GM18520 (cell line): ENCODE measurements at regions not wholly inside any gene's neighbourhood (a gene's known extent, or its start where the extent isn't known, plus 50 kb on each side); places are given as distances from the start of the nearest gene placed in this dataset.

ENCODE experiments used
- ATAC-seq: cut with Tn5 transposase; IDR thresholded peaks from one replicate; pipeline ENCODE4 v1.9.1; 2021; ENCODE audit not compliant: unreplicated experiment

DNA sequence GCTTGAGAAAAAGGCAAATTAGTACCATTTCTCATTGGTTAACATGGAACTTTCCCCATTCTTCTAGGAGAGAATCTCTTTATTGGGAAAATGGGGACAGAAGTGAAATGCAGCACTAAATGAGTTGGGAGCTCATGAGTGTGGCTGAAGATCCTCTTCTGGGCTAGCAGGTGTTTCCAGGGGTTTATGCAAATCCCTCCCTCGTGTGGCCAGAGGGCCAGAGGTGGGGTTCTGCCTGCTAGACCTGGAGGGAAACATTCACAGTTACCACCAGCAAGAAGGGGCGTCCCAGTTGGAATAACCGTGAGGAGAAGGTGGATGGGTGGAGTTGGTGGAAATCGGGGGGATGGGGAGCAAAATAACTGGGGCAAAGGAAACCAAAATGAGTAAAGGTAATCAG is 235.9 kb downstream of the KLF6 start:
- ATAC-seq: no peak

DNA sequence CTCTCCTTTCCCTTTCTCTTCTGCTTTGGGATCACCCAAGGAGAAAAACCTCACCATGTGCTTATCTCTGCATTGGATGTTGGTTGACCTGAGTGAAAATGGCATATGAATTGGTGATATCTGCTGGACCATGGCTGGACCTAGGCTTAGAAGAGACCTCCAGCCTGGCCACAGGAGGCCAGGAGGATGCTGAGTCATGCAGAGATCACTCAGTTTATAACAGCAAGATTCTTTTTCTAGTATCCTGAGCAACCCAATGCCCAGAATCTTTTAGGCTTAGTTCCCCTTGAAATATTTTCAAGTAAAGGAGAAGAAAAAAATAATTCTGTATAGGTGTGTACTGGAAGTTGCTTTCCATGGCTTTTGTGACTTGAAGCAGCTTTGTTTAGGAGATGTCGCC is 236.3 kb downstream of the KLF6 start:
- no peak for ATAC-seq

DNA sequence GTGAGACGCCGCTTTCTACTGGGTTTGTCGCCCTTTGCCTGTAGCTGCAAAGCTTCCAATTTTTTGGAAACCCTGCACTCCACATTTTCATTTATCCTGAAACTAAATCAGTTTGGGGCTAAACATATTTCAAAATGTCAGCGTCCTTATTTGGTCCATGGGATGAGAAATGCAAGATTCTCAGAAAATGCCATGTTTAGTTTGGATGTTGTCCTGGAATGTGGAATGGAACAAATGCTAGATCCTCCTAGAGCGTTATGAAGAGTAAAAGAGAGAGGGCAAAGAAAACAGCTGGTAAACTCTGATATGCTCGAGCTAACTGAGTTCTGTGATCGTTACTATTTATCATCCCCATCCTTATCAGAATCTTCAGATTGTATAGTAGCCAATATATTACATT is 236.9 kb downstream of the KLF6 start:
- no peak for ATAC-seq

DNA sequence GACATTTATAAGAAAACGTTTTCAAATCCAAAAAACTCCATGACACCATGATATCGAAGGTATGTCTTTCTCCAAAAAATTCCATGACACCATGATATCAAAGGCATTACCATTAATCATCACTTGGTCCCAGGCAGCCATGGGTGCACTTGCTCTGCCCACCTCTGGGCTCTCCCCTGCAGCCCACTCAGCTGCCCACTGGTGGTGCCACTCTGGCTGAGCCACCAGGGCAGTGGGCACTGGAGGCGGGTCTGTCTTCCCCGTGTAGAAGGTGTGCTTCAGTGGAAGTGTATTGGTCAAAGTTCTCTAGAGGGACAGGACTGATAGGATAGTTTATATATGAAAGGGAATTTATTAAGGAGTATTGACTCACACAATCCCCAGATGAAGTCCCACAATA is 240.4 kb downstream of the KLF6 start:
- no peak for ATAC-seq

DNA sequence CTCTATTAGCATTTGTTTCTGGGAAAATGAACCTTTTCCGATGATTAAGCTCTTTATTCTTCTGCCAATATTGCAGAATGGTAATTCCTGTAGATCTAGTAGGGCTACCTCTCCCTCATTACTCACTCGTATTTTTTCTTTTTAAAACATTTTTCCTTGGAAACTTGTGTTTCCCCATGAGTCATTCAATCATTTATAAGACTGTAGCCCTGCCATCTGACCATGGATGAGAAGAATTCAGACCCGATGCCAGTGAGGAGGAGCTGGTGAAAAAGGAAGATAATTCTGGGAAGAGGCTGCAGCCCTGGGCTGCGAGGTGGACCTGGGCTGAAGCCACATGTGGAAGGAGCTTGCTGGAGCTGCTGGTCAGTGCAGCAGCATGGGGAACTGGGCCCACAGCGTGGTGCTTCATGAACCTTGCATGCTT is 242.8 kb downstream of the KLF6 start:
- no peak for ATAC-seq

DNA sequence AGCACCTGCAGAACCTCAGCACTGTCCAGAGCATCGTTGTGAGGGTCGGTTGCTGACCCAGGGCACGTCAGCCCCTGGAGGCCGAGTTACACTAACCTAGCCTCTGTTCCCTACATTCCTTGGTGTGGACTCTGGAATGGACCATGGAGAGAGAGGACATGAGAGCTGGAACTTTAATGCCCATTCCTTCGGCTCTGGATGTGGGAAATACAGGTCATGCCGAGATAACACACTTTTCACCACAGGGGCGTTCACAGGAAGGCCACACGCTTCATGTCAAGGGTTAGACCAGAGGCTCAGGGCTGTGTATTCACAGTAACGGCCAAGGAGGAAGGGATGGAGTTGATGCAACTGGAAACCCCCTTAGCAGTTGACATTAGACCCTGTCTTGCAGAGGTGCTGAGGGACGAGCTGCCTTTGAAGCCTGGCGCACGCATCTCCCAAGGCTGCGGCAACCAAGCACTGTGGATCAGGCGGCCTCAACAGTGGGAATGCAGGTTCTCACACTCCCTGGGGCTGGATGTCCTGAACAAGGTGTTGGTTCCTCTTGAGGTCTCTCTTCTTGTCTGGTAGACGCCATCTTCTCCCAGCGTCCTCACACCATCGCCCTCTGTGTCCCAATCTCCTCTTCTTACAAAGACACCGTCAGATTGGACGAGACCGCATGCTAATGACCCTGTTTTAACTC is 245.2 kb downstream of the KLF6 start:
- ATAC-seq: no peak

DNA sequence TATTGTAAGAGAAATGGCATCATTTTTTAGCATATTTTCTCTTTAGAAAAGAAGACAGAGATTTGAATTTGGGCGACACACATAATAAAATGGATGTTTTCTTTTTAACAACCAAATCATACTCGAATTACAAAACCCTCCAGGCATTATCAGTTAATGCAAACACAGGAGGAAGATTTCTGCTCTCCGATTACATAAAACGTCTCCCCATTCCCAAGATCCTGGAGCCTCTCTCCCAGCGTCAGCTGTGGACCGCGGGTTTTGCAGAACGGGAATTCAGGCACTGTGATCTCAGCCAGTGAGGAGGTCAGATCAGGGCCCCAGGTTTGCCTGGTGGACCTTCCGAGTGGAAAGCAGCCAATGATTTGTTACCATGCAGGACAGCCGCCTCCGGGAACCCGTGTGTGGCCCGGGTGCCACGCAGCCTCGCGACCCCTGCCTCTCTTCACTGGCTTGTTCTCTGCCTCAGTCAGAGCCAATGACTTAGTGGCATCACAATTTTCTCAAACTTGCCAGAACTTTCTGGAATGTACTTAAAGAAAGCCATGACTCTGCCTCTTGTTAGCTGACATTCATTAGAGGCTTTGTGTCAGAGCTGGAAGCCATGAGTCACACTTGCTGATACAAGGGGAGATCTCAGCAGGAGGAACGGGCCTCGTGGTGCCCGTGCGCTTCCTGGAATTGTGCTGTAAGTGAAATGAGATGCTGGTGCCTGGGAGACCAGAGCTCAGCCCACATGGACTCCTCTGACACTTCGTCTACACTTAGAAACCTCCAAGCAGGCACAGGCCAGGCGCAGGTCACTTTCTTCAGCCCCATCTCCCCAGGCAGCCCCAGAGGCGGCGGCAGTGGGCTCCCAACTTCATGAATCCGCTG is 246.1 kb downstream of the KLF6 start:
- no peak for ATAC-seq

DNA sequence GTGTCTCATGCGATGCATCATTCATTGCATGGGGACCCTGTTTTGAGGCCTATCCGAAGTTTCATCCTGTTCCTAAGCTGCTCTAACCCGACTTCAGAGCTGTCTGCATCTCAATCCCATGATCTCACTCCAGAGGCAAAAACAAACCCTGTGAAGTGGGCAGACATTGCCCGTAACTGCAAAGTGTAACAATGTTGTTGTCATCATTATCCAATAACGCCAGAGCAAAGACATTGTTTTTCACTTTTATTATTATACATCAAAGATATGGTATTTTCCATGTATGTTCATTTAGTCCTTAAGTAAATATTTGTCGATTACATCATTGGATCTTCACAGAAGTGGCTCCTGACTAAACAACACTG is 246.7 kb downstream of the KLF6 start:
- ATAC-seq: no peak

DNA sequence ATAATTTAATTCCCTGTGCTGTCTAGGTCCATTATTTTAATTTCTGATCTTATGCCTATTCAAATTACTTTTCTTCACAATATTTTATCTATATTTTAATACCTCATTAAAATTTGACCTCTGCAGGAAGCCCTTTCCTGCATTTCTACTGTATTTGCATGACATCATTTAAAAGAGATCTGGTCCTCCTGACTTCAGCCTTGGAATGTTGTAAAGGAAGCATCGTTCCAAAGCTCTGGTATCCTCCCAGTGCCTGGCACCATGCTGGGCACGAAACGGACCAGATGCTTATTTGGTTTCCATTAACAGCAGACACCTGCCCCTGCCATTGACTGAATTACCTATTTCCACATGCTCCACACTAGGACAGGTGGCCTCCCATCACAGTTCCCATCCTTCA is 247.5 kb downstream of the KLF6 start:
- no peak for ATAC-seq

DNA sequence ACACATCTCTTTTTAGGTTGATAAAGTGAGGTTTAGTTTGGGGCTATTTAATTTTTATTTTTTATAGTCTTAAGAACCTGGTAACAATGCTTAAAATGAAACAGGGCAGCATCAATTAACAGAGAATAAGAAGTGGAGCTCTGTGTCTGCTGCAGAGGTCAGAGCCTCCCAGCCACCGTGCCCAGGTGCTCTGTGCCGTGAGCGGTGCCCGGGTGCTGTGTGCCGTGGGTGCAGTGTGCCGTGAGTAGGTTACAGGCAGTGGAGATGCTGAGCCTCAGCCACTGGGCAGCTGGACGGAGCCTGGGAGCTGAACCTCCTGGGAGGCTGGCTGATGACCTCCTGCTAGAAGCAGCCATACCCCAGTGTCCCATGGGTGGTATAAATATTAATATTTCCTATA is 250.0 kb downstream of the KLF6 start:
- ATAC-seq: no peak

DNA sequence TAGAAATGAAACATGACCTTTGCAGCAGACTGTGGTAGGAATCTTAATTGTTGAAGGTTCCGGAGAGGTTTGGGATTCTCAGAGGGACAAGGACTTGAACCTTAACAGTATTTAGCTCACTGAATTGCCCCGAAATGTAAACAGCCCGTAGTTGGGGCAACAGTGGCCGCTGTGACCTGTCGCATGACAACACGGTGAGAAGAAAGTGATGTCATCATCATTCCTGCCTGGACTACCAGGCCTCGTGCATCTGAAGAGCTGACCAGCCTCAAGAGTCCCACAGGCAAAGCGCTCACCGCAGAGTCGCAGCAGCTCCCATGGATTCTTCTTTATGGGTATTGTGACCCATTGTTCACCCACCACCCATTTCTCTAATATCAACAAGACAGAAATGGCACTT is 250.6 kb downstream of the KLF6 start:
- ATAC-seq: no peak

DNA sequence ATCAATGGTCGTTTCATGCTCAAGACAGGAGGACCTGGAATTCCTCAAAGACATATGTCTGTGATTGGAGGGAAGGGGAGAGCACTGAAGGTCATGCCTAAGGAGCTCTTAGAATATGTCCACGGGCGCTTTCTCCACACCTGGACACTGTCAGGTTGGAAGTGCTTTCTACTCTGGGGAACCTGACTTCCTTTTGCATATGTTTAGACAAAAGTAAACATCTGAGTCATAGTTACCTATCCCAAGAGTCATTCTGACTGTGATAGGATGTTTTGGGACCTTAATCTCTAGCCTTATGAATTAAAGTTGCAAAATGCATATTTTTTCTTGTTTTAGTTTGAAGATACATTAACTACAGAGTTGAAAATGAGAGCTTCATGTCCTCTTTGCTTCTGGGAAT is 251.7 kb downstream of the KLF6 start:
- ATAC-seq: no peak

DNA sequence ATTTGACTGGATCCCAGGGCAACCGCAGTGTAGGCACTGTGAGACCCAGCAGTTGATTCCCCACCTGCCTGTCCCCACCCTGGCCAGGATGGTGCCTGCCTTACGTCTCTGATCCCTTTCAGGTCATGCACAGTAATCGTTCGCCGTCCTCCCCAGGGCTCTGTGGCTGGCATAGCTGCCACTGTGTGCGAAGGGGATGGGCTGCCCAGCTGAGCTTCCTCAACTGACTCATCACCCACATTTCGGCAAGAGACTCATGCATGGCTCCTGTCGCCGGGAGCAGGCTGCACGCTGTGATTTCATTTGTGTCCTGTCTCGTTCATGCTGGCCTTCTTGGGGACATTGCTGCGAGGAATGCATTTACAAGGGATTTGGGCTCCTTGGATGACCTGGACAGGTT is 252.4 kb downstream of the KLF6 start:
- no peak for ATAC-seq

DNA sequence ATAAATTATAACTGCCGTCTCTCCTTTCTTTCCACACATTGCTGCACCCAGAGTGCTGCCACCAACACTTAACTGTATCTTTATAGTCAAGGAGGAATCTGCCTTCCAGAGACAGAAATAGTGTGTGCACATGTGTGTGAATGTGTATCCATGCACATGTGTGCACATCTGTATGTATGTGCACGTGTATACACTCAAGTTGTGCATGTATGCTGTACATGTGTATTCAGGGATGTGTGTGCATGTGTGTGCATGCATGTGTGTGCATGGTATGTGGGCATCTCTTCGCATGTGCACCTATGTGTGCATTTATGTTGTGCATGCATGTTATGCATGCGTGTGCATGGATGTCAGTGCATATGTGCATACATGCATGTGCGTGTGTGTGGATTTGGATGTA is 253.3 kb downstream of the KLF6 start:
- ATAC-seq: no peak

DNA sequence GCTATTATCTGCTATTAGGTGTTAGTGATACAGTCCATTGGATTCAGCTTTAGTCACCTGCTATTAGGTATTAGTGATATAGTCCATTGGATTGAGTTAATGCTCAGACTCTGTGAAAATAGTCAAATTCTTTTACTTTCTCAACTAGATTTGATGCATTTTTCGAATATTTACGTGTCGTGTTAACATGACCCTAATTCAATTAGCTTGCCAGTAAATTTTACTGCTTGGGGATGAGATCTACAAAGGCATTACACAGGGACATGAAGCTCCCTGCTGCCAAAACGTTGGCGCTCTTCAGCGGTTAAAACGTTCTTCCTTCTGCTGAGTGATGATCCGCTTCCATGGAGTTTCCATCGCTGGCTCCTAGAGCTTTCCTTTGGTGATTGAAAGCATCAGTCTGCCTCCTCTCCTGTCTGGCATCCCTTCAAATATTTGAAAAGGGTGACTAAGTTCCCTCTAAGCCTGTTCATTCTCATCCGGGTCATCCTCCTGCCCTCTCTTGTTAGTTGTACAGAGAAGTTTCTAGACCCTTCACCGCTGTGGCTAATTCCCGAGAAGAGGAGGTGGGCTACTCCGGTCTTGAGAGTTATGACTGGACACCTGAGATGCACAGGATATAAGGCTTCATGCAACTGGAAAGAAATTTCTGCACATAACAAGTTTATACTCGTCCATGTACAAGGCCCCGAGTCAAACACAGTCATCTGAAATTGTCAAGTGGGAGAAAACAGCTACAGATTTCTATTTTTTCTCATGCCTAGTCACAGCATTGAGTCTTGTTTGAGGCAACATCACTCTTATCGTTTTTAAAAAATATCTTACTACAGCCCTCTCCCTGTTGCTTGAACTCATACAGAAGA is 254.0 kb downstream of the KLF6 start:
- ATAC-seq: no peak

DNA sequence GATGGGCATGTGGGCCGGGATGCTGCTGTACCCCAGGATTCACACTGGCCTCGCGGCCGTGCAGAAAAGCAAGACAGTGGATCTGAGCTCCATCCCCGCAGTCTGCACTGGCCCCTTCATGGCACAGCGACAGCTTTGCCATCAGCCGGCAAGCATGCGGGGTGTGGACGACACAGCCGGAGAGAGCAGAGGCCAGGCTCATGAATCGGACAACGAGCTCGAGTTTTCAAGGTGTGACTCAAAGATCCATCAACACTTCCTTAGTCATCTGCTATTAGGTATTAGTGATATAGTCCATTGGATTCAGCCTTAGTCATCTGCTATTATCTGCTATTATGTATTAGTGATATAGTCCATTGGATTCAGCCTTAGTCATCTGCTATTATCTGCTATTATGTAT is 254.7 kb downstream of the KLF6 start:
- ATAC-seq: no peak

DNA sequence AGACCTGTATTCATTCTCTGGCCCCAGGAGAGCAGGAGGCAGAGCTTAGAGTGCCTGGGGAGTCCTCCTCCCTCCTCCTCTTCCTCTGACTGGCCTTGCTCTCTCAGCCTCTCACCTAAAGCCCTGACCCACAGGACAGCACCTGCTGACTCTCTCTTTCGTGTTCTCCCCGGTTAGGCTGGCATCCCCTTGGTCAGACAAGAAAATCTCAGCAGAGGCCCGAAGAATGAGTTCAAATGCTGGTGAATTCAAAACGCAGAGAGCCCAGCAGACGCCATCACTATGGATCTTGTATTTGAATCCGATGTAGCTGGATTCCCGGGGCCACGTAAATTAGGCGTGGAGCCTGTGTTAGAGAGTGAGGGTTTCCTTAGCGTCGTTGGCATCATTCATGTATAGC is 255.3 kb downstream of the KLF6 start:
- no peak for ATAC-seq

DNA sequence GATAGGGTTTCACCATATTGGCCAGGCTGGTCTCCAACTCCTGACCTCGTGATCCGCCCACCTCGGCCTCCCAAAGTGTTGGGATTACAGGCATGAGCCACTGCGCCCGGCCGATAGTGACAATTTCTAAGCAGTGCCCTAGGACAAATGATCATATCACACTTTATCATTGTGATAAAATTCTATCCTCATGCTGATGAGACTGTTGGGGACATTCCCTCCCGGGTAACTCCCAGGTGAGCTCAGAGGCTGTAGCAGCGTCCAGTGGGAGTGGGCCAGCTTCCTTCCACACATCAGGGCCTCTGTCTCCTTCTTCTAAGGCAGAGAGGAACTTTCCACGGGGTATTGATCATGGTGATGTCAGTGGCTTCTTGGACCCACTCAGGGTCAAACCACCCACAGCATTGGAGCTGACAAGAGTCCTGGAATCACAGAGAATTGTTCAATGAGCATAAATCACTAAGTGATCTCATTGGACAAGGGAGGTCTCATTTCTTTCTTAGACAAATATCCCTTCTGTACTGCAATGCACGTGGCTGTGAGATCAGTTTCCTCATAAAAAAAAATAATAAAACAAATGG is 256.1 kb downstream of the KLF6 start:
- ATAC-seq: no peak

DNA sequence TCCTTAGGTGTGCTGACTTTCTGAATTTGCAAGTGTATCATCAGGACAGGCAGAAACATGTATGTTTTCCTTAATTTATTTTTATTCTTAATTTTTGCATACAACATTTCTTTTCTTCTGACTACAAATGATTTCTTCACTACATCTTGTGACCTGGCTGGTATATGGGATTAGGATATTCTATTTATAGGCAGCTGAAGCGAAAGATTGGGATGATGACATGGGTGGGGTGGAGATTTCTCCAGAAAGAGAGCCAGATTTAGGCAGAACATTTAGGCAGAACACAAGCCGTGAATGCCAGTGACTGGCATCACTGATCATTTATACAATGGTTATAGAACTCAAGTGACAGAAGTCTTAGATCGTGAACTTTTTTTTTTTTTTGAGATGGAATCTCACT is 256.7 kb downstream of the KLF6 start:
- ATAC-seq: no peak

DNA sequence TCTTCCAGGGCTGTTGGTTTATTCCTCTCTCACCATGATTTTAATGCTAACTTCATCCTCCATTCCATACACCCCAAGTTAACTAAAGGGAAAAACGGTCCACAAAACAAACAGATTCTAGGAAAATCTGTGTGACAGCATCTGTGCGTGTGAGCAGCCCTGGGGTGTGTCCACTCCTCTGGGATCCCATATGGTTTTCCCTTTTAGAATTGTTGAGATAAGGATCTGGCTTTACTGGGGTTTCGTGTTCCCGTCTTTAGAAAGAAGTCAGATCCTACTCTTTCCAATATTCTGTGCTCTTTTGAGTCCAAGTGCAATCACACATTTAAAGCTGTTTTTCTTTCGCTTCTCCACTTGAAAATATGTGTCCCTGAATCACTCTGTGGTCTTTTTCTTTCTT is 257.1 kb downstream of the KLF6 start:
- ATAC-seq: no peak

DNA sequence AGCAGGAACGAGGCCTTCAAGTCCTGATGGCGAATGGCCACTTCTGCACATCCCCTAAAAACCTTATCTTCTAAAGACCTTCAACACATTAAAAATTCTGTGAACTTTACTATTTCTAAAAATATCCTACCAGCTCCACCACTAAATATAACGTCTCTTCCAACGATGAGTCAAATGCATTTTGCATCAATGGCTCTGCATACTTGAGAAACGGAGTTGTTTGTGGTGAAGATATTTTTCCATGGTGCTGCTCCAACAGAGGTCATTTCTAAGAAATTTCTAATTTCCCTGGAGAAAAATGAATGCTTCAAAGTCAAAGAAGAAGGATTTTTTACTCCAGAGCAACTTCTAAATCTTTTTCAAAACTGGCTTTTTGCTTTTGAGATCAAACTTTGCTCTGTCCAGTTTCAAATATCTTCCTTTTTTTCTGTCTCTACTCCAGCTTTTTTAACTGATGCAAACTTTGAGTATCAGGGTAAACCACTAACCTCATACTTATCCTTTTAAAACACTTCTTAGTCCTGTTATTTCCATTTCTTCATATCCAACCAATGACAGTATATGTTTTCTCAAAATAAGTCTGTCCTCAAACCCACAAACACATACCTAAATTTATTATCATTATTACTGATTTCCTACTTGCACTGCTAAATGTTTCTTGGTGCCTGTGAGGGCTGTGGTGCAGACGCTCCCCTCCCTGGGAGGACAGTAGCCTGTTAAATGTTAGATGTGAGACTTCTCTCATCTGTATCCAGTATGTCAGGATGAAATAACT is 258.1 kb downstream of the KLF6 start:
- no peak for ATAC-seq
